HG02571 (cell line): ENCODE measurements at regions not wholly inside any gene's neighbourhood (a gene's known extent, or its start where the extent isn't known, plus 50 kb on each side); places are given as distances from the start of the nearest gene placed in this dataset.
"Not testable (repeated sequence)": the region's sequence is repeated elsewhere in the genome, so short reads cannot be mapped to it uniquely, and the experiment has no call there.

Experiments used
- ATAC-seq: cut with Tn5 transposase; IDR thresholded peaks from one replicate; pipeline ENCODE4 v1.9.1; 2021; ENCODE audit warnings: mild to moderate bottlenecking, moderate library complexity; ENCODE audit not compliant: unreplicated experiment

- no peak for ATAC-seq
Observed at GRCh38 chrX:123036401-123036800, 147.7 kb upstream of the GRIA3 start.

GRCh38 chrX:123049071-123049625 lies 134.9 kb upstream of the GRIA3 start:
- ATAC-seq: no peak

- ATAC-seq: no peak
Observed at GRCh38 chrX:123060986-123061385, 123.1 kb upstream of the GRIA3 start.

GRCh38 chrX:123064053-123064452 lies 120.0 kb upstream of the GRIA3 start:
- no peak for ATAC-seq

GRCh38 chrX:123072686-123073385 lies 111.2 kb upstream of the GRIA3 start:
- no peak for ATAC-seq

- no peak for ATAC-seq
Observed at GRCh38 chrX:123075947-123076561, 108.0 kb upstream of the GRIA3 start.

- ATAC-seq: no peak
Observed at GRCh38 chrX:123077631-123078030, 106.4 kb upstream of the GRIA3 start.

GRCh38 chrX:123080065-123080464 lies 104.0 kb upstream of the GRIA3 start:
- ATAC-seq: no peak

GRCh38 chrX:123081776-123082175 lies 102.3 kb upstream of the GRIA3 start:
- no peak for ATAC-seq

- no peak for ATAC-seq
Observed at GRCh38 chrX:123083924-123084323, 100.2 kb upstream of the GRIA3 start.

GRCh38 chrX:123084797-123085196 lies 99.3 kb upstream of the GRIA3 start:
- no peak for ATAC-seq

- ATAC-seq: no peak
Observed at GRCh38 chrX:123085311-123085940, 98.7 kb upstream of the GRIA3 start.

GRCh38 chrX:123086768-123087167 lies 97.3 kb upstream of the GRIA3 start:
- ATAC-seq: no peak

- no peak for ATAC-seq
Observed at GRCh38 chrX:123087326-123087725, 96.8 kb upstream of the GRIA3 start.

GRCh38 chrX:123088331-123088730 lies 95.7 kb upstream of the GRIA3 start:
- no peak for ATAC-seq

- ATAC-seq: no peak
Observed at GRCh38 chrX:123088930-123089329, 95.1 kb upstream of the GRIA3 start.

- no peak for ATAC-seq
Observed at GRCh38 chrX:123093792-123094191, 90.3 kb upstream of the GRIA3 start.

GRCh38 chrX:123108513-123109427 lies 75.3 kb upstream of the GRIA3 start:
- no peak for ATAC-seq

GRCh38 chrX:123121241-123121640 lies 62.8 kb upstream of the GRIA3 start:
- ATAC-seq: no peak

GRCh38 chrX:123129805-123130204 lies 54.3 kb upstream of the GRIA3 start:
- not testable (repeated sequence) for ATAC-seq
